Superior temporal gyrus (tissue), 1 donor: ENCODE measurements at regions not wholly inside any gene's neighbourhood (a gene's known extent, or its start where the extent isn't known, plus 50 kb on each side); places are given as distances from the start of the nearest gene placed in this dataset.
"Not testable (repeated sequence)": the region's sequence is repeated elsewhere in the genome, so short reads cannot be mapped to it uniquely, and the experiment has no call there.

Experiments used
- DNase-seq: peaks from one replicate; pipeline ENCODE4 v3.0.0-alpha.2; 2016; ENCODE audit errors: extremely low spot score

- DNase-seq, result no peak
Measured at GRCh38 chr2:75389271-75389670, 171.5 kb downstream of the EVA1A start.

- no peak for DNase-seq
Measured at GRCh38 chr2:75381032-75381431, 179.7 kb downstream of the EVA1A start.

- DNase-seq, result no peak
Measured at GRCh38 chr2:75379476-75380210, 180.3 kb upstream of the TACR1 start.

- DNase-seq, result peak; percentile 70
Measured at GRCh38 chr2:75375646-75376582, 176.6 kb upstream of the TACR1 start.

GRCh38 chr2:75374414-75374957, 175.2 kb upstream of the TACR1 start:
- DNase-seq, result not testable (repeated sequence)

- no peak for DNase-seq
Measured at GRCh38 chr2:75367401-75367800, 168.1 kb upstream of the TACR1 start.

- no peak for DNase-seq
Measured at GRCh38 chr2:75361486-75361885, 162.2 kb upstream of the TACR1 start.

- DNase-seq, result no peak
Measured at GRCh38 chr2:75360945-75361344, 161.6 kb upstream of the TACR1 start.

GRCh38 chr2:75356865-75357264, 157.5 kb upstream of the TACR1 start:
- no peak for DNase-seq

- no peak for DNase-seq
Measured at GRCh38 chr2:75353131-75353530, 153.8 kb upstream of the TACR1 start.

GRCh38 chr2:75348307-75348706, 149.0 kb upstream of the TACR1 start:
- DNase-seq, result no peak

- no peak for DNase-seq
Measured at GRCh38 chr2:75344146-75344545, 144.8 kb upstream of the TACR1 start.

GRCh38 chr2:75342504-75343175, 143.3 kb upstream of the TACR1 start:
- no peak for DNase-seq

- no peak for DNase-seq
Measured at GRCh38 chr2:75340560-75340959, 141.2 kb upstream of the TACR1 start.

GRCh38 chr2:75338461-75338860, 139.1 kb upstream of the TACR1 start:
- DNase-seq, result no peak

- DNase-seq, result no peak
Measured at GRCh38 chr2:75337619-75338018, 138.3 kb upstream of the TACR1 start.

- DNase-seq, result no peak
Measured at GRCh38 chr2:75337016-75337415, 137.7 kb upstream of the TACR1 start.

GRCh38 chr2:75336451-75336850, 137.1 kb upstream of the TACR1 start:
- no peak for DNase-seq

GRCh38 chr2:75334076-75334475, 134.8 kb upstream of the TACR1 start:
- no peak for DNase-seq

GRCh38 chr2:75333646-75334045, 134.3 kb upstream of the TACR1 start:
- DNase-seq, result no peak

GRCh38 chr2:75328156-75328555, 128.8 kb upstream of the TACR1 start:
- DNase-seq, result no peak

GRCh38 chr2:75327334-75327733, 128.0 kb upstream of the TACR1 start:
- DNase-seq, result no peak
